Large intestine (tissue), 3 donors: ENCODE measurements at regions not wholly inside any gene's neighbourhood (a gene's known extent, or its start where the extent isn't known, plus 50 kb on each side); places are given as distances from the start of the nearest gene placed in this dataset.

Experiments used
- DNase-seq, 2 donors: peaks; one replicate each; pipeline versions ENCODE4 v3.0.0 to v3.0.0-alpha.2; 2013
- H3K27ac ChIP-seq: one replicate; pipeline ENCODE4 v1.5.1; 2013; ENCODE audit warnings: low read length
- H3K27me3 ChIP-seq: 2 replicates; pipeline ENCODE4 v1.6.1; 2013; ENCODE audit warnings: low read length; ENCODE audit not compliant: control insufficient read depth, insufficient read depth
- H3K36me3 ChIP-seq: 2 replicates; pipeline ENCODE4 v1.6.1; 2013; ENCODE audit warnings: low read length; ENCODE audit not compliant: control insufficient read depth, insufficient read depth
- H3K4me1 ChIP-seq: one replicate; pipeline ENCODE4 v1.6.1; 2013; ENCODE audit warnings: low read length; ENCODE audit not compliant: control insufficient read depth, insufficient read depth
- H3K4me3 ChIP-seq: one replicate; pipeline ENCODE4 v1.5.1; 2013; ENCODE audit warnings: low read length
- H3K9me3 ChIP-seq: one replicate; pipeline ENCODE4 v1.6.1; 2013; ENCODE audit warnings: mild to moderate bottlenecking, low read depth, low read length, moderate library complexity; ENCODE audit not compliant: control insufficient read depth
- WGBS: methylation state at CpG from one replicate; pipeline ENCODE4 v1.1.5; 2013; ENCODE audit warnings: low lambda C conversion rate; ENCODE audit not compliant: insufficient coverage; 5-methylcytosine and 5-hydroxymethylcytosine counted together

GRCh38 chr3:176655404-176656094 lies 541.7 kb downstream of the TBL1XR1 start:
- H3K27ac ChIP-seq = no peak overlapping the region
- no peaks in the 10 kb centered on the region for H3K27me3 ChIP-seq
- WGBS = 100% methylated on average over 2 of the region's 5 CpGs
- H3K4me1 ChIP-seq = no peaks in the 10 kb centered on the region
- no peaks in the 10 kb centered on the region for H3K9me3 ChIP-seq
- no peak for DNase-seq
- H3K36me3 ChIP-seq = no peaks in the 10 kb centered on the region
- no peak overlapping the region for H3K4me3 ChIP-seq

- H3K27ac ChIP-seq = no peak overlapping the region
- H3K9me3 ChIP-seq = no peaks in the 10 kb centered on the region
- no peaks in the 10 kb centered on the region for H3K36me3 ChIP-seq
- H3K27me3 ChIP-seq = no peaks in the 10 kb centered on the region
- WGBS = no CpG with 5 or more reads among the region's 3 CpGs
- no peak for DNase-seq
- H3K4me1 ChIP-seq = no peaks in the 10 kb centered on the region
- H3K4me3 ChIP-seq = no peak overlapping the region
Observed at GRCh38 chr3:176651622-176652021, 545.7 kb downstream of the TBL1XR1 start.

- 60% methylated on average over 1 of the region's 2 CpGs for WGBS
- no peaks in the 10 kb centered on the region for H3K27me3 ChIP-seq
- no peaks in the 10 kb centered on the region for H3K9me3 ChIP-seq
- H3K4me3 ChIP-seq = no peak overlapping the region
- H3K4me1 ChIP-seq = no peaks in the 10 kb centered on the region
- no peak for DNase-seq
- H3K27ac ChIP-seq = no peak overlapping the region
- H3K36me3 ChIP-seq = no peaks in the 10 kb centered on the region
Observed at GRCh38 chr3:176650478-176650877, 546.8 kb downstream of the TBL1XR1 start.

- no peak for DNase-seq
- H3K36me3 ChIP-seq = no peaks in the 10 kb centered on the region
- H3K4me1 ChIP-seq = no peaks in the 10 kb centered on the region
- H3K27me3 ChIP-seq = no peaks in the 10 kb centered on the region
- H3K27ac ChIP-seq = no peak overlapping the region
- H3K4me3 ChIP-seq = no peak overlapping the region
- no peaks in the 10 kb centered on the region for H3K9me3 ChIP-seq
Observed at GRCh38 chr3:176647987-176648386, 549.3 kb downstream of the TBL1XR1 start.

- no peak overlapping the region for H3K27ac ChIP-seq
- no peaks in the 10 kb centered on the region for H3K27me3 ChIP-seq
- H3K4me3 ChIP-seq = no peak overlapping the region
- H3K4me1 ChIP-seq = peaks cover 2% of the 10 kb centered on the region
- no CpG with 5 or more reads among the region's 2 CpGs for WGBS
- no peaks in the 10 kb centered on the region for H3K9me3 ChIP-seq
- DNase-seq = peak in 1 of 2 donors; percentile 6
- no peaks in the 10 kb centered on the region for H3K36me3 ChIP-seq
Observed at GRCh38 chr3:176633511-176633910, 563.8 kb downstream of the TBL1XR1 start.

- Histone ChIP-seq H3K27ac (no peak overlapping the region), H3K4me1 (peaks cover 2% of the 10 kb centered on the region), H3K36me3 (no peaks in the 10 kb centered on the region), H3K4me3 (no peak overlapping the region), H3K9me3 (no peaks in the 10 kb centered on the region), H3K27me3 (no peaks in the 10 kb centered on the region)
- DNase-seq = no peak
- 67% methylated on average over 2 of the region's 6 CpGs for WGBS
Observed at GRCh38 chr3:176632925-176633324, 564.4 kb downstream of the TBL1XR1 start.

GRCh38 chr3:176631165-176631564 lies 566.1 kb downstream of the TBL1XR1 start:
- no CpG with 5 or more reads among the region's 1 CpG for WGBS
- H3K9me3 ChIP-seq = no peaks in the 10 kb centered on the region
- H3K27ac ChIP-seq = peak overlapping the region; percentile 14
- no peaks in the 10 kb centered on the region for H3K27me3 ChIP-seq
- peak; percentile 40 to 56 for DNase-seq
- peaks cover 2% of the 10 kb centered on the region for H3K4me1 ChIP-seq
- no peaks in the 10 kb centered on the region for H3K36me3 ChIP-seq
- no peak overlapping the region for H3K4me3 ChIP-seq

- Histone ChIP-seq H3K4me3 (no peak overlapping the region), H3K4me1 (no peaks in the 10 kb centered on the region), H3K36me3 (no peaks in the 10 kb centered on the region), H3K27me3 (no peaks in the 10 kb centered on the region), H3K9me3 (no peaks in the 10 kb centered on the region), H3K27ac (no peak overlapping the region)
- WGBS = 100% methylated on average over 1 of the region's 2 CpGs
- no peak for DNase-seq
Observed at GRCh38 chr3:176628101-176628639, 569.1 kb downstream of the TBL1XR1 start.

- H3K36me3 ChIP-seq = no peaks in the 10 kb centered on the region
- no peaks in the 10 kb centered on the region for H3K4me1 ChIP-seq
- WGBS = no CpG with 5 or more reads among the region's 4 CpGs
- H3K4me3 ChIP-seq = no peak overlapping the region
- H3K9me3 ChIP-seq = no peaks in the 10 kb centered on the region
- H3K27me3 ChIP-seq = no peaks in the 10 kb centered on the region
- no peak for DNase-seq
- no peak overlapping the region for H3K27ac ChIP-seq
Observed at GRCh38 chr3:176623468-176624150, 573.7 kb downstream of the TBL1XR1 start.

GRCh38 chr3:176619833-176620232 lies 577.4 kb downstream of the TBL1XR1 start:
- Histone ChIP-seq H3K9me3 (no peaks in the 10 kb centered on the region), H3K4me3 (no peak overlapping the region), H3K27me3 (no peaks in the 10 kb centered on the region), H3K4me1 (no peaks in the 10 kb centered on the region), H3K36me3 (no peaks in the 10 kb centered on the region), H3K27ac (no peak overlapping the region)
- WGBS = 95% methylated on average over 2 of the region's 3 CpGs
- DNase-seq = no peak

- no peak overlapping the region for H3K27ac ChIP-seq
- H3K9me3 ChIP-seq = no peaks in the 10 kb centered on the region
- H3K4me1 ChIP-seq = no peaks in the 10 kb centered on the region
- no peak overlapping the region for H3K4me3 ChIP-seq
- no peaks in the 10 kb centered on the region for H3K27me3 ChIP-seq
- no peak for DNase-seq
- no peaks in the 10 kb centered on the region for H3K36me3 ChIP-seq
Observed at GRCh38 chr3:176615826-176616225, 581.5 kb downstream of the TBL1XR1 start.
